Coronary artery (tissue), 2 donors: ENCODE measurements at regions not wholly inside any gene's neighbourhood (a gene's known extent, or its start where the extent isn't known, plus 50 kb on each side); places are given as distances from the start of the nearest gene placed in this dataset.

Experiments used
- DNase-seq: peaks from one replicate; pipeline ENCODE4 v3.0.0-alpha.2; 2017; ENCODE audit warnings: low spot score
- H3K27ac ChIP-seq, 2 donors: fragments of 200-600 bp; sonication (generic); one replicate each; pipeline ENCODE4 v1.5.1; 2016 to 2019
- H3K4me3 ChIP-seq: fragments of 200-600 bp; sonication (generic); 2 replicates; pipeline ENCODE4 v1.5.1; 2016; ENCODE audit warnings: mild to moderate bottlenecking, moderate library complexity
- TF ChIP-seq, protein P1 (sequence below): fragments of 200-600 bp; sonication (generic); IDR thresholded peaks from one replicate; pipeline ENCODE4 v1.5.1; 2019; ENCODE audit warnings: antibody characterized with exemption

DNA sequence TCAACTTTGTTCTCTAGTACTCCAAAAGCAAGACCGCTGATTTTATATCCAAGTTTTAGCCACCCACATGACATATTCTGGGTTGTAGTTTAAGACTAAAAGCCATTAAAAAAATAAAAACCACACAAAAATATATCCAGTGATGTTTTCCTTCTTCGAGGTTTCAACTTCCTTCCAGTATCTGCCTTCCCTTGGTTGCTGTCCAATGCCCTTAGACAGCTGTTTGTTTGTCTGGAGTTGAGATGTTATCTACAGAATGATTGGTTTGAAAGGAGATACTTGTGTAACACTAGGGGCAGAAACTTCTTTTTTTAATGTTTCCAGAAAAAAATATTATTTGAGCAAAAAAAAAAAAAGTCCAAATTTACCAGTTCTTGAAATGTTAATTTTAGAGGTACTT is 591.5 kb upstream of the PCDH9 start:
- H3K27ac ChIP-seq, result no peak overlapping the region
- no peak overlapping the region for H3K4me3 ChIP-seq
- DNase-seq, result no peak
- TF ChIP-seq, protein P1, sequence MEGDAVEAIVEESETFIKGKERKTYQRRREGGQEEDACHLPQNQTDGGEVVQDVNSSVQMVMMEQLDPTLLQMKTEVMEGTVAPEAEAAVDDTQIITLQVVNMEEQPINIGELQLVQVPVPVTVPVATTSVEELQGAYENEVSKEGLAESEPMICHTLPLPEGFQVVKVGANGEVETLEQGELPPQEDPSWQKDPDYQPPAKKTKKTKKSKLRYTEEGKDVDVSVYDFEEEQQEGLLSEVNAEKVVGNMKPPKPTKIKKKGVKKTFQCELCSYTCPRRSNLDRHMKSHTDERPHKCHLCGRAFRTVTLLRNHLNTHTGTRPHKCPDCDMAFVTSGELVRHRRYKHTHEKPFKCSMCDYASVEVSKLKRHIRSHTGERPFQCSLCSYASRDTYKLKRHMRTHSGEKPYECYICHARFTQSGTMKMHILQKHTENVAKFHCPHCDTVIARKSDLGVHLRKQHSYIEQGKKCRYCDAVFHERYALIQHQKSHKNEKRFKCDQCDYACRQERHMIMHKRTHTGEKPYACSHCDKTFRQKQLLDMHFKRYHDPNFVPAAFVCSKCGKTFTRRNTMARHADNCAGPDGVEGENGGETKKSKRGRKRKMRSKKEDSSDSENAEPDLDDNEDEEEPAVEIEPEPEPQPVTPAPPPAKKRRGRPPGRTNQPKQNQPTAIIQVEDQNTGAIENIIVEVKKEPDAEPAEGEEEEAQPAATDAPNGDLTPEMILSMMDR, result no peak

DNA sequence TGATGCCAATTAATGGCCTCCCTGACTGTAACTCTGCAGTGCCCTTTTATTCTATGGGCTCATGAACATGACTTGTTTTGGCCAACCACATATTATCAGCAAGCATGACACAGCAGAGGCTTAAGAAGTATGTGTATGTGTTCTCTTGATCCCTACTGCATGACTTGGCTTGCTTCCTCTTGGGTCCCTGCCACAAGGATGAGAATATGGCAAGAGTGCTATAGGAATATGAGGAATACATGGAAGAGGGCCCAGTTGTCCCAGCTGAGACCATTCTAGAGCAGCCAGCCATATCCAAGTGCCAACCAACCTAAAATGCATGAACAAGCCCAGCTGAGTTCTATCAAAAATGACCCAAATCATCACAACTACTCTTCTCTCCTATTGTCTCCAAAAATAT is 576.7 kb upstream of the PCDH9 start:
- DNase-seq, result no peak
- TF ChIP-seq, protein P1, result no peak
- no peak overlapping the region for H3K27ac ChIP-seq

GRCh38 chr13:67803118-67803517 is 573.0 kb upstream of the PCDH9 start:
- TF ChIP-seq, protein P1, result no peak
- no peak overlapping the region for H3K27ac ChIP-seq
- no peak overlapping the region for H3K4me3 ChIP-seq
- no peak for DNase-seq

More for the DNA sequence above, 576.7 kb upstream of the PCDH9 start:
- H3K4me3 ChIP-seq, result no peak overlapping the region

DNA sequence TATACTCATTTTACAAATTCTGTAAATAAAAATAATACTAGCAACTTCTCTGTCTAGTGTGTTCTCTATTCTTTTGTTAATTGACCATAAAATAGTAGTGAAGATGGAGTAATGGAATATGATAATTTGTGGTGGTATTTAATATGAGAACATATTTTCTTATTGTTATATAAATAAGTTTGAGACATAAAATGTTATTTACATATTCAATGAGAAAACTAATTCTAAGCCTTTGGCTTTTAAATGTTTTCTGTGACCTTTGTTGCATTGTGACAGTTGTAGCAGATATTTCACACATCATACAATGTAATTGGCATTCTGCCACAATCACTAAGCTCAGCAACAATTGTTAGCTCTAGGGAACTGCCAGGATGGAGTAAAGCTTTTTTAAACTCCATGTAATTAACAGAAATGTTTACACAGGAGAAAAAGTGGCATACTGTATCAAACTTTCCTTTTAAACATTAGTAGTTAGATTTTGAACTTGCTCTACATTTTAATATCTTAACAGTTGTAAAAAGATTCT is 562.1 kb upstream of the PCDH9 start:
- TF ChIP-seq, protein P1, result no peak
- Histone ChIP-seq H3K4me3 (no peak overlapping the region), H3K27ac (no peak overlapping the region)
- no peak for DNase-seq

DNA sequence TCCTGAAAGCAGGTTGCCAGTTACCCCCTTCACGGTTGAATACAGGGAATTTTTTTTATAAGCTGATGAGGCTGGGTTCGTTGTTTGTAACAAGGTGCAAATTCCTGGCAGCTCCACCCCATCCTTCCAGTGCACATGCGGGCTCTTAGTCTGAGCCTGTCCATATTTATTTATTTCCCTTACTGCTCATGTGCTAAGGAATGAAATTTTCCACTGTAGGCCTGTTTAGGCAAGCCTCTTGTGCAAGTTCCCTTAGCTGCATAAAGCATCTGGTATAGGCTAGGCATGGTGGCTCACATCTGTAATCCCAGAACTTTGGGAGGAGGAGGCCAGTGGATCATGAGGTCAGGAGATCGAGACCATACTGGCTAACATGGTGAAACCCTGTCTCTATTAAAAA is 560.9 kb upstream of the PCDH9 start:
- no peak for DNase-seq
- Histone ChIP-seq H3K27ac (no peak overlapping the region), H3K4me3 (no peak overlapping the region)
- TF ChIP-seq, protein P1, result no peak

GRCh38 chr13:67776151-67776550 is 546.0 kb upstream of the PCDH9 start:
- no peak overlapping the region for H3K27ac ChIP-seq
- H3K4me3 ChIP-seq, result no peak overlapping the region
- DNase-seq, result no peak
- TF ChIP-seq, protein P1, result no peak

- TF ChIP-seq, protein P1, result no peak
- no peak for DNase-seq
- H3K27ac ChIP-seq, result no peak overlapping the region
- no peak overlapping the region for H3K4me3 ChIP-seq
These were observed 545.2 kb upstream of the PCDH9 start for GRCh38 chr13:67775359-67775758.
